ENCODE measurements at regions not wholly inside any gene's neighbourhood (a gene's known extent, or its start where the extent isn't known, plus 50 kb on each side); places are given as distances from the start of the nearest gene placed in this dataset.

- Histone ChIP-seq H3K9me3 (replicated peaks; ENCODE audit: control insufficient read depth, insufficient read depth, low read length) (no peaks in the 10 kb centered on the region), H3K79me2 (ENCODE audit: control insufficient read depth, insufficient read depth, low read length) (no peaks in the 10 kb centered on the region), H3K9ac (replicated peaks; ENCODE audit: extremely low read depth, insufficient read depth, low read length) (no peak overlapping the region), H3K27me3 (ENCODE audit: control insufficient read depth in 2 of 2, insufficient read depth in 2 of 2, low read length in 2 of 2) (no peaks in the 10 kb centered on the region), H3K4me1 (ENCODE audit: control insufficient read depth, extremely low read depth, insufficient read depth, low read length) (no peaks in the 10 kb centered on the region), H3K9me1 (replicated peaks; ENCODE audit: control insufficient read depth, extremely low read depth, insufficient read depth, low read length) (no peaks in the 10 kb centered on the region), H3K4me3 (replicated peaks in 1 of 3; ENCODE audit: insufficient read depth in 1 of 3, low read depth in 1 of 3, low read length in 3 of 3) (no peak overlapping the region), H3K36me3 (ENCODE audit: control insufficient read depth in 2 of 2, extremely low read depth in 1 of 2, insufficient read depth in 2 of 2, low read length in 2 of 2) (no peaks in the 10 kb centered on the region), H3K4me2 (ENCODE audit: insufficient read depth, low read length) (no peak overlapping the region), H3K27ac (ENCODE audit: insufficient read depth, low read depth, low read length) (no peak overlapping the region), H4K20me1 (replicated peaks; ENCODE audit: control insufficient read depth, extremely low read depth, insufficient read depth, low read length) (no peaks in the 10 kb centered on the region), H2AFZ (ENCODE audit: low read depth, low read length) (no peak overlapping the region)
- ChIA-PET CTCF (interaction anchor here (0.9 kb wide), 1 partner anchor 18 kb away, joined by 3 read pairs; no protein-coding TSS in a partner anchor), POLR2A (no interaction called here)
- FAIRE-seq: no peak
- TF ChIP-seq FOS (IDR thresholded peaks at IDR 0.05; ENCODE audit: borderline replicate concordance, insufficient read depth, low read length) (no peak), GATA2 (IDR thresholded peaks at IDR 0.05; ENCODE audit: insufficient read depth, insufficient read length, low read depth, low read length) (no peak), JUN (IDR thresholded peaks at IDR 0.05; ENCODE audit: borderline replicate concordance, insufficient read depth, insufficient read length, low read depth) (no peak), POLR2A (IDR thresholded peaks at IDR 0.05; ENCODE audit: low read depth, low read length) (no peak), EZH2 (IDR thresholded peaks at IDR 0.05; ENCODE audit: borderline replicate concordance, low read depth, low read length, severe bottlenecking) (no peak), MYC (IDR thresholded peaks at IDR 0.05; ENCODE audit: low read depth, low read length) (no peak), MAX (IDR thresholded peaks at IDR 0.05; ENCODE audit: insufficient read depth, insufficient read length) (no peak), POLR2AphosphoS5 (IDR thresholded peaks at IDR 0.05; ENCODE audit: insufficient read depth, low read depth, low read length) (no peak)
- TF ChIP-seq, protein P1, sequence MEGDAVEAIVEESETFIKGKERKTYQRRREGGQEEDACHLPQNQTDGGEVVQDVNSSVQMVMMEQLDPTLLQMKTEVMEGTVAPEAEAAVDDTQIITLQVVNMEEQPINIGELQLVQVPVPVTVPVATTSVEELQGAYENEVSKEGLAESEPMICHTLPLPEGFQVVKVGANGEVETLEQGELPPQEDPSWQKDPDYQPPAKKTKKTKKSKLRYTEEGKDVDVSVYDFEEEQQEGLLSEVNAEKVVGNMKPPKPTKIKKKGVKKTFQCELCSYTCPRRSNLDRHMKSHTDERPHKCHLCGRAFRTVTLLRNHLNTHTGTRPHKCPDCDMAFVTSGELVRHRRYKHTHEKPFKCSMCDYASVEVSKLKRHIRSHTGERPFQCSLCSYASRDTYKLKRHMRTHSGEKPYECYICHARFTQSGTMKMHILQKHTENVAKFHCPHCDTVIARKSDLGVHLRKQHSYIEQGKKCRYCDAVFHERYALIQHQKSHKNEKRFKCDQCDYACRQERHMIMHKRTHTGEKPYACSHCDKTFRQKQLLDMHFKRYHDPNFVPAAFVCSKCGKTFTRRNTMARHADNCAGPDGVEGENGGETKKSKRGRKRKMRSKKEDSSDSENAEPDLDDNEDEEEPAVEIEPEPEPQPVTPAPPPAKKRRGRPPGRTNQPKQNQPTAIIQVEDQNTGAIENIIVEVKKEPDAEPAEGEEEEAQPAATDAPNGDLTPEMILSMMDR (IDR thresholded peaks at IDR 0.05; ENCODE audit: extremely low read depth in 1 of 2, insufficient read depth in 1 of 2, low read depth in 1 of 2, low read length in 2 of 2): no peak
- intact Hi-C loops (cut with micrococcal nuclease) (loop anchor here (10.0 kb wide), 1 partner anchor 333 kb away; no protein-coding TSS in a partner anchor), dilution Hi-C loops (cut with MboI; ENCODE audit: extremely low pct_ligation_motif_present, low sequenced_read_pairs) (no loop called here)
- no TSS peak for BruUV-seq (replicated peaks)
- no peak for DNase-seq (ENCODE audit: low read depth, low spot score)
Observed at GRCh38 chr6:133092199-133092598, 149.0 kb upstream of the EYA4 start.

Data from endothelial cell of umbilical vein (primary cell).